GM19238 (cell line): ENCODE measurements at regions not wholly inside any gene's neighbourhood (a gene's known extent, or its start where the extent isn't known, plus 50 kb on each side); places are given as distances from the start of the nearest gene placed in this dataset.

ENCODE experiments used
- DNase-seq: peaks from one replicate; pipeline ENCODE4 v3.0.0; 2011; ENCODE audit warnings: low spot score; ENCODE audit not compliant: insufficient read length

- no peak for DNase-seq
Measured at GRCh38 chr11:80816966-80817365, 1376.1 kb upstream of the TENM4 start.

GRCh38 chr11:80816454-80816847 lies 1375.6 kb upstream of the TENM4 start:
- DNase-seq, result no peak

- DNase-seq, result no peak
Measured at GRCh38 chr11:80815752-80816453, 1375.1 kb upstream of the TENM4 start.

GRCh38 chr11:80814813-80815212 lies 1374.0 kb upstream of the TENM4 start:
- no peak for DNase-seq

GRCh38 chr11:80810695-80811094 lies 1369.9 kb upstream of the TENM4 start:
- no peak for DNase-seq

GRCh38 chr11:80798174-80798573 lies 1357.3 kb upstream of the TENM4 start:
- DNase-seq, result no peak

GRCh38 chr11:80783561-80783960 lies 1342.7 kb upstream of the TENM4 start:
- DNase-seq, result no peak

- no peak for DNase-seq
Measured at GRCh38 chr11:80782135-80782885, 1341.5 kb upstream of the TENM4 start.

- no peak for DNase-seq
Measured at GRCh38 chr11:80779905-80780605, 1339.2 kb upstream of the TENM4 start.

- no peak for DNase-seq
Measured at GRCh38 chr11:80778941-80779340, 1338.1 kb upstream of the TENM4 start.

- no peak for DNase-seq
Measured at GRCh38 chr11:80778432-80778831, 1337.6 kb upstream of the TENM4 start.

- no peak for DNase-seq
Measured at GRCh38 chr11:80773919-80774318, 1333.1 kb upstream of the TENM4 start.

GRCh38 chr11:80771017-80771416 lies 1330.2 kb upstream of the TENM4 start:
- DNase-seq, result no peak

- no peak for DNase-seq
Measured at GRCh38 chr11:80758787-80759186, 1318.0 kb upstream of the TENM4 start.

GRCh38 chr11:80748207-80748925 lies 1307.5 kb upstream of the TENM4 start:
- DNase-seq, result no peak

- DNase-seq, result no peak
Measured at GRCh38 chr11:80746300-80746699, 1305.5 kb upstream of the TENM4 start.

- DNase-seq, result no peak
Measured at GRCh38 chr11:80745416-80745815, 1304.6 kb upstream of the TENM4 start.

- DNase-seq, result no peak
Measured at GRCh38 chr11:80733790-80734189, 1293.0 kb upstream of the TENM4 start.

GRCh38 chr11:80733361-80733760 lies 1292.5 kb upstream of the TENM4 start:
- no peak for DNase-seq

- no peak for DNase-seq
Measured at GRCh38 chr11:80727315-80727714, 1286.5 kb upstream of the TENM4 start.

- no peak for DNase-seq
Measured at GRCh38 chr11:80726236-80726635, 1285.4 kb upstream of the TENM4 start.

- DNase-seq, result no peak
Measured at GRCh38 chr11:80724366-80724765, 1283.5 kb upstream of the TENM4 start.
